NB4 (cell line): ENCODE measurements at regions not wholly inside any gene's neighbourhood (a gene's known extent, or its start where the extent isn't known, plus 50 kb on each side); places are given as distances from the start of the nearest gene placed in this dataset.
"Not testable (repeated sequence)": the region's sequence is repeated elsewhere in the genome, so short reads cannot be mapped to it uniquely, and the experiment has no call there.

ENCODE experiments used
- DNase-seq: peaks from one replicate; pipeline ENCODE4 v3.0.0; 2010; ENCODE audit warnings: low read depth
- H3K4me3 ChIP-seq: one replicate; pipeline ENCODE4 v1.5.1; 2011; ENCODE audit warnings: mild to moderate bottlenecking, low read depth, low read length, moderate library complexity
- MYC ChIP-seq: IDR thresholded peaks from 2 replicates; pipeline ENCODE4 v1.6.1; 2011; ENCODE audit warnings: low read depth, low read length
- POLR2A ChIP-seq: IDR thresholded peaks from 2 replicates; pipeline ENCODE4 v1.6.1; 2011; ENCODE audit warnings: mild to moderate bottlenecking; ENCODE audit not compliant: insufficient read length; ENCODE audit errors: extremely low read depth
- TF ChIP-seq, protein P1 (sequence below): IDR thresholded peaks from one replicate; pipeline ENCODE4 v1.5.1; 2012; ENCODE audit warnings: low read depth, low read length
- TF ChIP-seq, protein P2 (sequence below): IDR thresholded peaks from 2 replicates; pipeline ENCODE4 v1.6.1; 2011; ENCODE audit warnings: low read depth, low read length

DNA sequence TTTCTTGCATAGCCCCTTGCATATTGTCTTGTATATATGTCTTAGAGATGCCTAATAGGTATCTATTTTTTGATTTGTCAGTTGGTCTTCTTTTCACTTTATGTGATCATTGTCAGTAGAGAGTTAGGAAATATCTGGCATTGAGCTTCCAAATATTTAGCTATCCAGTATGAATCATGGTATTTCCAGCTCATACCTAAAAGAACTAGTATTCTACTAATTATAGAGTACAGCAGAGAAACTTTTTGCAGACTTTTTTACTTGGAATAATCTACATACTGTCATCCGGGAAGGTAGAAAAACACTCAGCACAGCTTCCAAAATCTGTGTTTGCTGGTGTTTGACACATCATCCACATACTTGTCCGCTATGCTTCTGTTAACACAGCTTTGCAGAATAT is 156.4 kb upstream of the HTR1E start:
- H3K4me3 ChIP-seq = no peak overlapping the region
- TF ChIP-seq MYC = no peak
- TF ChIP-seq POLR2A = no peak
- TF ChIP-seq, protein P1, sequence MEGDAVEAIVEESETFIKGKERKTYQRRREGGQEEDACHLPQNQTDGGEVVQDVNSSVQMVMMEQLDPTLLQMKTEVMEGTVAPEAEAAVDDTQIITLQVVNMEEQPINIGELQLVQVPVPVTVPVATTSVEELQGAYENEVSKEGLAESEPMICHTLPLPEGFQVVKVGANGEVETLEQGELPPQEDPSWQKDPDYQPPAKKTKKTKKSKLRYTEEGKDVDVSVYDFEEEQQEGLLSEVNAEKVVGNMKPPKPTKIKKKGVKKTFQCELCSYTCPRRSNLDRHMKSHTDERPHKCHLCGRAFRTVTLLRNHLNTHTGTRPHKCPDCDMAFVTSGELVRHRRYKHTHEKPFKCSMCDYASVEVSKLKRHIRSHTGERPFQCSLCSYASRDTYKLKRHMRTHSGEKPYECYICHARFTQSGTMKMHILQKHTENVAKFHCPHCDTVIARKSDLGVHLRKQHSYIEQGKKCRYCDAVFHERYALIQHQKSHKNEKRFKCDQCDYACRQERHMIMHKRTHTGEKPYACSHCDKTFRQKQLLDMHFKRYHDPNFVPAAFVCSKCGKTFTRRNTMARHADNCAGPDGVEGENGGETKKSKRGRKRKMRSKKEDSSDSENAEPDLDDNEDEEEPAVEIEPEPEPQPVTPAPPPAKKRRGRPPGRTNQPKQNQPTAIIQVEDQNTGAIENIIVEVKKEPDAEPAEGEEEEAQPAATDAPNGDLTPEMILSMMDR = no peak
- TF ChIP-seq, protein P2, sequence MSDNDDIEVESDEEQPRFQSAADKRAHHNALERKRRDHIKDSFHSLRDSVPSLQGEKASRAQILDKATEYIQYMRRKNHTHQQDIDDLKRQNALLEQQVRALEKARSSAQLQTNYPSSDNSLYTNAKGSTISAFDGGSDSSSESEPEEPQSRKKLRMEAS = no peak
- no peak for DNase-seq

DNA sequence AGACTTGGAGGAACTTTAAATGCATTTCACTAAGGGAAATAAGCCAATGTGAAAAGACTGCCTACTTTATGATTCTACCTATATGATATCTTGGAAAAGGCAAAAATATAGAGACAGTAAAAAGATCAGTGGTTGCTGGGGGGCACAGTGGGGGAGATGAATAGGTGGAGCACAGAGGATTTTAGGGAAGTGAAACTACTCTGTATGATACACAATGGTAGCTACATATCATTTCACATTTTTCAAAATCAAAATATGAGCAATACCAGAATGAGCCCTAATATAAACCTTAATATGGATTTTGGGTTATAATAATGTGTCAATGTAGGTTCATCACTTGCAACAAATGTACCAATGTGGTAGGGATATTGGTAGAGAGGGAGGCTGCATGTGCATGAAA is 161.4 kb upstream of the HTR1E start:
- TF ChIP-seq, protein P2 = no peak
- no peak for TF ChIP-seq MYC
- TF ChIP-seq POLR2A = no peak
- TF ChIP-seq, protein P1 = no peak
- DNase-seq = peak; percentile 8

DNA sequence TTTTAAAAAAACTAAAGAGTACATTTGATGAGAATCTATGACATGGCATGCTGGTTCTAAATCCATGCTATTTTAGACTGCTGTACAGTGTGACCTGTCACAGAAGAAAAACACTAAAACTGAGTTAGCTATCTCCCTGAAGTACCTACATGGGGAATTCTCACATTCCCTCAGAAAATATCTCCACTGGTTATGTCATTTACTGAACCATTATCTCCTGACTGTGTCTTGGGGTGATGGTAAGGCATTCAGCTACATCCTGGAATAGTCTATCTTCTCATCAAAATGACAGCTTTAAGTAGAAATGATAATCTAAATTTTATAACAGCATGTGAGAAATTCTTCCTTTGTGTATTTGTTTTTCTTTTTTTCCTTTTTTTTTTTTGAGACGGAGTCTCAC is 172.1 kb upstream of the HTR1E start:
- H3K4me3 ChIP-seq = no peak overlapping the region
- no peak for TF ChIP-seq MYC
- TF ChIP-seq, protein P2 = no peak
- TF ChIP-seq POLR2A = no peak
- TF ChIP-seq, protein P1 = no peak
- DNase-seq = no peak

More for the DNA sequence above, 161.4 kb upstream of the HTR1E start:
- H3K4me3 ChIP-seq = no peak overlapping the region

DNA sequence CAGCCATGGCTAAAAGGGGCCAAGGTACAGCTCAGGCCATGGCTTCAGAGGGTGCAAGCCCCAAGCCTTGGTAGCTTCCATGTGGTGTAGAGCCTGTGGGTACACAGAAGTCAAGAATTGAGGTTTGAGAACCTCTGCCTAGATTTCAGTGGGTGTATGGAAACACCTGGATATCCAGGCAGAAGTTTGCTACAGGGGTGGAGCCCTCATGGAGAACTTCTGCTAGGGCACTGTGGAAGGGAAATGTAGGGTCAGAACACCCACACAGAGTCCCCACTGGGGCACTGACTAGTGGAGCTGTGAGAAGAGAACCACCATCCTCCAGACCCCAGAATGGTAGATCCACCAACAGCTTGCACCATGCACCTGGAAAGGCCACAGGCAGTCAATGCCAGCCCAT is 177.4 kb upstream of the HTR1E start:
- H3K4me3 ChIP-seq, DNase-seq: not testable (repeated sequence)

DNA sequence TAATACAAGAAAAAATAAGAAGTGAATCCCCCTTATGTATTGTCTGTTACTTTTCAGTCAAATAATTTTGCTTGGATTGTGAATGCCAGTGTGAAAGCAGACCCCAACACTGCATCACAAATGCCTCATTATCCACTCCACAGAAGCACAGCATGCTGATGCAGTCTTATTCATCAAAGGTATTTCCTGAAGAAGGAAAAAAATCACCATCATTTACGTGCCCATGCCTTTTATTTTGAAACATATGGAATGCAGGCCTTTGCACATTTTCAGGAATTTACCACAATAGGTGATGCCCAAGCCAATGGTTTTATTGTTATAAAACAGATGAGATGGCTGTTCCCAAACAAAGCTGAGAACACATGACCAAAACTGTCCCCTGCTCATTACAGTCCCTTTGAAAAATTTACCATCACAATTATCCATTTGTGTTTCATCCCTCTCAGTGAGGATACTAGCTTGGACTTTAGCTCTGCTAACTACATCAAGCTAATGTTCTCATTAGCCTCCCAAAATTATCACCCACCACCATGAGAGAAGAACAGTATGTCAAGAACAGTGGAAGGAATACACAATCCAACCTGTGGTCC is 180.6 kb upstream of the HTR1E start:
- DNase-seq = no peak
- TF ChIP-seq MYC = no peak
- TF ChIP-seq, protein P2 = no peak
- TF ChIP-seq, protein P1 = no peak
- TF ChIP-seq POLR2A = no peak
- no peak overlapping the region for H3K4me3 ChIP-seq

DNA sequence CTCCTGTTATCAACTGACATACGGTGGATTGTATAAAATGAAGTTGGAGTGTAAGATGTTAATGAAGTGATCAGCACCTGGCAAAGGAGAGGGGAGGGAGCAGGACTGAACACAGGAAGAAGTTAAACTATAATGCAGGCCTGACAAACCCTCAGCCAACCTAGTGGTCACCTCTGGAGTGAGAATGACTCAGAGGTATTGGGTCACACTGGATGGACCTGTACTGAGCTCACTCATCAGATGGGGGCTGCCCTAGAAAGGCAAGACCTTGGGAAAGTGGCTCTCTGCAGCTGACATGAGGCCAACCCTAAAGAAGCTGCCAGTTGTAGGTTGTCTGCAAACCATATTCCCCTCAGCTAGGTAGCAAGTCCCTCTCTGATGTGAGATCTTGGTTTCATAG is 193.3 kb upstream of the HTR1E start:
- DNase-seq = no peak
- no peak overlapping the region for H3K4me3 ChIP-seq
- TF ChIP-seq MYC = no peak

DNA sequence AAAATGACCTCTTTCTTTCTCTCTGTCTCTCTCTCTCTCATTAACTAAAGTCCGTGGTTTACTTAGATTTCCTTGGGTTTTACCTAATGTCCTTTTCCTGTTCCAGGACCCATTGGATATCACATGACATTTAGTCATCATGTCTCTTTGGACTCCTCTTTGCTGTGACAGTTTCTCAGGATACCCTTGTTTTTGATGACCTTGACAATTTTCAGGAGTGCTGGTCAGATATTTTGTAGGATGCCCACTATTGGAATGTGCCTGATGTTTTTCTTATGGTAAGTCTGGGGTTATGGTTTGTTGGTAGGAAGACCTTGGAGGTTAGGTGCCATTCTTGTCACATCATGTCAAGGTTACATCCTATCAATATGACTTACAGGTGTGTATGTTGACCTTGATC is 199.2 kb upstream of the HTR1E start:
- no peak for DNase-seq
- no peak overlapping the region for H3K4me3 ChIP-seq
- no peak for TF ChIP-seq POLR2A
- TF ChIP-seq, protein P2 = no peak
- TF ChIP-seq, protein P1 = no peak
- TF ChIP-seq MYC = no peak

DNA sequence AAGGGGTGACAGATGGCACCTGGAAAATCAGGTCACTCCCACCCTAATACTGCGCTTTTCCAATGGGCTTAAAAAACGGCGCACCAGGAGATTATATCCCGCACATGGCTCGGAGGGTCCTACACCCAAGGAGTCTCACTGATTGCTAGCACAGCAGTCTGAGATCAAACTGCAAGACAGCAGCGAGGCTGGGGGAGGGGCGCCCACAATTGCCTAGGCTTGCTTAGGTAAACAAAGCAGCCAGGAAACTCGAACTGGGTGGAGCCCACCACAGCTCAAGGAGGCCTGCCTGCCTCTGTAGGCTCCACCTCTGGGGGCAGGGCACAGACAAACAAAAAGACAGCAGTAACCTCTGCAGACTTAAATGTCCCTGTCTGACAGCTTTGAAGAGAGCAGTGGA is 205.7 kb upstream of the HTR1E start:
- not testable (repeated sequence) for DNase-seq, H3K4me3 ChIP-seq

DNA sequence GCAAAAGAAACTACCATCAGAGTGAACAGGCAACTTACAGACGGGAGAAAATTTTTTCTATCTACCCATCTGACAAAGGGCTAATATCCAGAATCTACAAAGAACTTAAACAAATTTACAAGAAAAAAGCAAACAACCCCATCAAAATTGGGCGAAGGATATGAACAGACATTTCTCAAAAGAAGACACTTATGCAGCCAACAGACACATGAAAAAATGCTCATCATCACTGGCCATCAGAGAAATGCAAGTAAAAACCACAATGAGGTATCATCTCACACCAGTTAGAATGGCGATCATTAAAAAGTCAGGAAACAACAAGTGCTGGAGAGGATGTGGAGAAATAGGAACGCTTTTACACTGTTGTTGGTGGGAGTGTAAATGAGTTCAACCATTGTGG is 206.6 kb upstream of the HTR1E start:
- DNase-seq, H3K4me3 ChIP-seq: not testable (repeated sequence)
